Kidney epithelial cell (primary cell): ENCODE measurements at regions not wholly inside any gene's neighbourhood (a gene's known extent, or its start where the extent isn't known, plus 50 kb on each side); places are given as distances from the start of the nearest gene placed in this dataset.

Experiments used
- DNase-seq: peaks from one replicate; pipeline ENCODE4 v3.0.0-alpha.2; 2010; ENCODE audit warnings: low read depth
- H3K27me3 ChIP-seq: 2 replicates; pipeline ENCODE4 v1.6.0; 2011; ENCODE audit warnings: low read length; ENCODE audit not compliant: control insufficient read depth, insufficient read depth
- H3K36me3 ChIP-seq: 2 replicates; pipeline ENCODE4 v1.5.1; 2011; ENCODE audit warnings: low read length; ENCODE audit not compliant: control insufficient read depth, insufficient read depth
- H3K4me3 ChIP-seq: 2 replicates; pipeline ENCODE4 v1.5.1; 2011; ENCODE audit warnings: low read depth, mild to moderate bottlenecking, control low read depth, low read length
- CTCF ChIP-seq: IDR thresholded peaks from 2 replicates; pipeline ENCODE4 v1.5.1; 2011; ENCODE audit warnings: mild to moderate bottlenecking, moderate library complexity, low read length, control low read depth, inconsistent platforms; ENCODE audit not compliant: insufficient read depth, poor library complexity, severe bottlenecking

DNA sequence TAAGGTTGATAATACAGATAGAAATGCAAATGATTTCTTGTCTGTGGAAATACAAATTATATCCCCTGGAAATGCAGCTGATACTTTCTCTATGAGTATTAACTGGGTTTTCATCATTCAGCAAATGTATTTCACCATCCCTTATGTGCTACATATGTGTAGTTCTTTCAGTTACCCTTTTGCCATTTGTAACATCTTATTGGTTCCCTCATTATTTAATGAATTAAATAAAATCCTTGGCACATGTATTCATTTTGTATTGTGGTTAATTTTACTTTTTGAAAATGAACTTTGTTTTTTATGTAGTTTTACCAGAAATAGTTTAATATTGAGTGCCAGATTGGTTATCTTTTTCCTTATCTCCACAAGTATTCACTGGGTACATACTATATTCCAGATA lies 89.9 kb upstream of the DEPDC1 start:
- H3K27me3 ChIP-seq = no peaks in the 10 kb centered on the region
- no peaks in the 10 kb centered on the region for H3K36me3 ChIP-seq
- no peak for DNase-seq
- no peak overlapping the region for H3K4me3 ChIP-seq
- TF ChIP-seq CTCF = no peak

DNA sequence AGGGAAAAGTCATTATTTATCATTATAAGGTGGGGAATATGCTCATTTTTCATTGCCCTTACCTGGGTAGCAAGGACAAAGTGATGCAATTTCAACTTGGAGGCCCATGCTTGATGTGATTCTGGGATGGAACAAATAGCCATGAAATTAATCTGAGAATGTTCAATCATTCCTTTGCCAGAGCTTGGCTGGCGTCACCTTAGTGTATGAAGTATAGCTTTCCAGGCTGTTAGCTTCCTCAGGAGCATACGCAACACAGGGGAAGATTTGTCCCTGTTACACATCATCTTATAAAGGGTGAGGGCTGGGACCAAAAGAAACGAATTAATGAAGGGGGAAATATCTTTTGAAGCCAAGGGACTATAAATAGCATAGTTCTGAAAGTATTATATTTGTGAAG lies 91.4 kb upstream of the DEPDC1 start:
- Histone ChIP-seq H3K4me3 (no peak overlapping the region), H3K36me3 (no peaks in the 10 kb centered on the region), H3K27me3 (no peaks in the 10 kb centered on the region)
- TF ChIP-seq CTCF = no peak
- no peak for DNase-seq

- Histone ChIP-seq H3K27me3 (no peaks in the 10 kb centered on the region), H3K36me3 (no peaks in the 10 kb centered on the region), H3K4me3 (no peak overlapping the region)
- TF ChIP-seq CTCF = no peak
- no peak for DNase-seq
Measured at GRCh38 chr1:68590473-68590872, 93.6 kb upstream of the DEPDC1 start.

GRCh38 chr1:68594851-68595250 lies 98.0 kb upstream of the DEPDC1 start:
- Histone ChIP-seq H3K27me3 (no peaks in the 10 kb centered on the region), H3K36me3 (no peaks in the 10 kb centered on the region), H3K4me3 (no peak overlapping the region)
- no peak for DNase-seq
- no peak for TF ChIP-seq CTCF

DNA sequence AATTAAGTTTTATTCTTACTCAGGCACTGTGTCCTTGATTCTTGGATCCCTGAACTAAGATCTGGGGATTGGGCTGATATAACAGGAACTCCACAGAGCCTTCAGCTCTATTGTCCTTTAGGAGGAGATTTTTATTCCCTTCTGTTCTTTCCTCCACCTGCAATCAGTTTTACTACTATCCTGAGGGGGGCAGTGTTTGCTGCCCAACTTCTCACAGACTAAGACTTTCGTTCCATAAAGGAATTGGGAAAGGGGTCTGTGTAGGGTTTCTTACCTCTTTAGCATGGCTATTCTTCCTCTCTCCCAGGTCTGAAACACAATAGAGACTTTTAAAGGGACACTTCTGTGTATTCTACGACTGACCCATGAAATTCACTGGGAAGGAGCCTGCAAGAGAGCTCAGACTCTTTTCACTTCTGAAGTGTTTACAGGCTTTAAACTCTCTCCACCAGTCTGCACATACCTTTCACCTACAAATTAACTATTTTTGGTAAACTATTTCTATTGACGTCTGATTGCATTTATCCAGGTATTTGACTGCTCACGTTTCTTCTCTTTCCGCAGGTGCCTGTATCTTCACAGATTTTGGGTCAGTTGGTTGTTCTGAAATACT lies 103.3 kb upstream of the DEPDC1 start:
- TF ChIP-seq CTCF = peak; percentile 65
- Histone ChIP-seq H3K27me3 (no peaks in the 10 kb centered on the region), H3K4me3 (no peak overlapping the region), H3K36me3 (no peaks in the 10 kb centered on the region)
- no peak for DNase-seq

GRCh38 chr1:68608289-68608688 lies 111.4 kb upstream of the DEPDC1 start:
- no peak for TF ChIP-seq CTCF
- no peak overlapping the region for H3K4me3 ChIP-seq
- H3K27me3 ChIP-seq = no peaks in the 10 kb centered on the region
- no peaks in the 10 kb centered on the region for H3K36me3 ChIP-seq
- DNase-seq = no peak
